ENCODE measurements at regions not wholly inside any gene's neighbourhood (a gene's known extent, or its start where the extent isn't known, plus 50 kb on each side); places are given as distances from the start of the nearest gene placed in this dataset.

DNA sequence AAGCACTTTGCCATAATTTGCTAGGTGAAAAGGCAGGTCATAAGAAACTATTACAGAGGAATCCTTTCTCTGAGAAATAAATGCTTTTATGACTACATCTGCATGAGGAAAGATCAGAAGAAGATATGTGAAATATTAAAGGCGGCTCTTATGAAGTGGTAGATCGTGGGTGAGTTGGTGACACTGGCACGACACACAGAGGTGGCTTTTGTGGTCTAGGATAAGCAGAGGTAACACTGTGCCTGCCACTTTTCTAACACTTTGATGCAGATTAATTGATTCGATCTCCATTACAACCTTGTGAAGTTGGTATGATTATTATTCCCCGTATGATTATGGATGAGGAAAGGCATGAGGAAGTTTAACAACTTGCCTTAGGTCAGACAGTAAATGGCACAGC, 60.0 kb upstream of the ELK3 start:
- Histone ChIP-seq H4K5ac (ENCODE audit: insufficient read length, low read depth, low read length) (no peak overlapping the region), H3K4ac (replicated peaks; ENCODE audit: insufficient read length, low read depth, low read length) (no peak overlapping the region), H2AFZ (ENCODE audit: low read length) (no peak overlapping the region), H3K79me2 (ENCODE audit: control insufficient read depth in 1 of 2, insufficient read depth in 2 of 2, low read length in 2 of 2) (no peaks in the 10 kb centered on the region), H2AK5ac (ENCODE audit: low read depth, low read length) (no peak overlapping the region), H4K8ac (ENCODE audit: extremely low read depth, insufficient read depth, low read length) (no peak overlapping the region), H3K36me3 (ENCODE audit: control insufficient read depth in 2 of 4, insufficient read depth in 4 of 4, low read length in 3 of 4) (no peaks in the 10 kb centered on the region), H2BK5ac (ENCODE audit: low read depth, low read length) (no peak overlapping the region), H2BK20ac (ENCODE audit: low read length) (no peak overlapping the region), H3K4me2 (ENCODE audit: insufficient read depth in 1 of 2, low read depth in 2 of 2, low read length in 2 of 2) (no peak overlapping the region), H3K56ac (replicated peaks; ENCODE audit: insufficient read length, low read depth, low read length) (no peak overlapping the region), H3K18ac (ENCODE audit: extremely low read depth, low read length) (no peak overlapping the region), H4K20me1 (replicated peaks in 1 of 2; ENCODE audit: control insufficient read depth in 1 of 2, insufficient read depth in 2 of 2, low read length in 2 of 2) (no peaks in the 10 kb centered on the region), H3K23ac (ENCODE audit: insufficient read length) (no peak overlapping the region), H3K23me2 (ENCODE audit: low read depth, low read length) (no peaks in the 10 kb centered on the region), H3K9me3 (ENCODE audit: insufficient read depth in 2 of 2, low read depth in 1 of 2, low read length in 1 of 2) (no peaks in the 10 kb centered on the region), H2BK15ac (ENCODE audit: low read length) (no peak overlapping the region), H3K27me3 (replicated peaks in 1 of 4; ENCODE audit: control insufficient read depth in 3 of 4, extremely low read depth in 1 of 4, insufficient read depth in 3 of 4, low read length in 3 of 4) (no peaks in the 10 kb centered on the region), H3K27ac (ENCODE audit: low read depth, low read length) (no peak overlapping the region), H3K4me1 (replicated peaks in 1 of 4; ENCODE audit: control insufficient read depth in 3 of 4, insufficient read depth in 4 of 4, low read length in 3 of 4) (no peaks in the 10 kb centered on the region; a peak in 1 of 7 replicates), H3K14ac (ENCODE audit: insufficient read length) (no peak overlapping the region), H3K4me3 (ENCODE audit: extremely low read depth in 1 of 4, insufficient read depth in 2 of 4, low read depth in 3 of 4, low read length in 4 of 4) (no peak overlapping the region), H2BK120ac (replicated peaks; ENCODE audit: low read depth, low read length) (no peak overlapping the region), H3K9ac (replicated peaks in 1 of 4; ENCODE audit: extremely low read depth in 1 of 4, low read depth in 3 of 4, low read length in 3 of 4) (no peak overlapping the region), H4K91ac (replicated peaks; ENCODE audit: insufficient read length, low read length) (no peak overlapping the region), H3K79me1 (ENCODE audit: low read depth, low read length) (no peaks in the 10 kb centered on the region; the same call in 1 of the 2 replicates), H2BK12ac (ENCODE audit: low read depth, low read length) (no peak overlapping the region)
- DNase-seq (ENCODE audit: low read depth in 1 of 2, low spot score in 2 of 2) (no peak), FAIRE-seq (no peak)
- CTCF ChIA-PET (ENCODE audit: partially characterized antibody) = interaction anchor here (2.8 kb wide), 1 partner anchor 80 kb away, joined by 7 read pairs; no protein-coding TSS in a partner anchor
- POLR2A ChIA-PET (ENCODE audit: partially characterized antibody) = no interaction called here
- 86% methylated on average over 5 of the region's 5 CpGs; no CpG with 5 or more reads in 1 of the 2 experiments for WGBS, 2 experiments (ENCODE audit: extremely low coverage in 1 of 2, insufficient coverage in 1 of 2, insufficient read length in 1 of 2, insufficient replicate concordance in 2 of 2, low coverage in 1 of 2, low lambda C conversion rate in 2 of 2, missing lambda C conversion rate in 1 of 2)
- TF ChIP-seq KDM1A (IDR thresholded peaks at IDR 0.05; ENCODE audit: borderline replicate concordance, low read length) (no peak), EP300 (IDR thresholded peaks at IDR 0.05; ENCODE audit: borderline replicate concordance in 1 of 2, low read depth in 2 of 2, low read length in 2 of 2) (no peak), POLR2AphosphoS5 (IDR thresholded peaks at IDR 0.05; ENCODE audit: low read depth, low read length) (no peak), CREB1 (IDR thresholded peaks at IDR 0.05) (no peak), RAD21 (IDR thresholded peaks at IDR 0.05 in 1 of 2, conservative IDR thresholded peaks at IDR 0.05 in 1 of 2; ENCODE audit: low read depth in 2 of 2, low read length in 2 of 2) (no peak), CHD1 (IDR thresholded peaks at IDR 0.05; ENCODE audit: low read depth, low read length) (no peak), FOSL1 (IDR thresholded peaks at IDR 0.05; ENCODE audit: insufficient read depth, low read depth, low read length) (no peak), NRF1 (IDR thresholded peaks at IDR 0.05; ENCODE audit: low read depth, low read length) (no peak), YY1 (IDR thresholded peaks at IDR 0.05; ENCODE audit: low read depth, low read length) (no peak), ZNF274 (IDR thresholded peaks at IDR 0.05; ENCODE audit: borderline replicate concordance, extremely low read depth, low read length) (no peak), KDM4A (IDR thresholded peaks at IDR 0.05; ENCODE audit: low read depth, low read length, severe bottlenecking) (no peak), BACH1 (IDR thresholded peaks at IDR 0.05; ENCODE audit: low read length) (no peak)
- TF ChIP-seq, protein P1, sequence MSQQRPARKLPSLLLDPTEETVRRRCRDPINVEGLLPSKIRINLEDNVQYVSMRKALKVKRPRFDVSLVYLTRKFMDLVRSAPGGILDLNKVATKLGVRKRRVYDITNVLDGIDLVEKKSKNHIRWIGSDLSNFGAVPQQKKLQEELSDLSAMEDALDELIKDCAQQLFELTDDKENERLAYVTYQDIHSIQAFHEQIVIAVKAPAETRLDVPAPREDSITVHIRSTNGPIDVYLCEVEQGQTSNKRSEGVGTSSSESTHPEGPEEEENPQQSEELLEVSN (IDR thresholded peaks at IDR 0.05) = no peak
- TF ChIP-seq, protein P2, sequence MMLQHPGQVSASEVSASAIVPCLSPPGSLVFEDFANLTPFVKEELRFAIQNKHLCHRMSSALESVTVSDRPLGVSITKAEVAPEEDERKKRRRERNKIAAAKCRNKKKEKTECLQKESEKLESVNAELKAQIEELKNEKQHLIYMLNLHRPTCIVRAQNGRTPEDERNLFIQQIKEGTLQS (IDR thresholded peaks at IDR 0.05; ENCODE audit: insufficient read depth, low read depth, low read length) = no peak
